SK-N-SH treated with all-trans-retinoic acid at 6 μM for 48 hours (cell line): ENCODE measurements at regions not wholly inside any gene's neighbourhood (a gene's known extent, or its start where the extent isn't known, plus 50 kb on each side); places are given as distances from the start of the nearest gene placed in this dataset.

Experiments
- ATAC-seq: fragments of 200-7000 bp; cut with Tn5 transposase; 3 replicates; pipeline ENCODE4 v1.9.1; 2020; ENCODE audit warnings: mild to moderate bottlenecking, moderate library complexity
- ARNTL ChIP-seq: fragments of 450-650 bp; formaldehyde crosslinking; IDR thresholded peaks from 2 replicates; pipeline ENCODE4 v1.5.0; 2020; ENCODE audit warnings: low read depth, mild to moderate bottlenecking, moderate library complexity, borderline replicate concordance
- BACH2 ChIP-seq: fragments of 250-450 bp; sonication (Bioruptor Pico); IDR thresholded peaks from 2 replicates; pipeline ENCODE4 v1.9.0; 2021; ENCODE audit warnings: mild to moderate bottlenecking, borderline replicate concordance
- CSDC2 ChIP-seq: fragments of 250-450 bp; sonication (Bioruptor Pico); IDR thresholded peaks from 2 replicates; pipeline ENCODE4 v1.5.0; 2020; ENCODE audit warnings: mild to moderate bottlenecking, moderate library complexity
- ESRRG ChIP-seq: fragments of 250-450 bp; sonication (Bioruptor Pico); IDR thresholded peaks from 2 replicates; pipeline ENCODE4 v1.6.1; 2021; ENCODE audit warnings: mild to moderate bottlenecking
- GLIS3 ChIP-seq: fragments of 250-450 bp; sonication (Bioruptor Pico); IDR thresholded peaks from 2 replicates; pipeline ENCODE4 v1.5.0; 2020; ENCODE audit warnings: mild to moderate bottlenecking, moderate library complexity
- ISL1 ChIP-seq: fragments of 250-450 bp; sonication (Bioruptor Pico); IDR thresholded peaks from 2 replicates; pipeline ENCODE4 v2.1.2; 2022; ENCODE audit warnings: mild to moderate bottlenecking, moderate library complexity
- OSR1 ChIP-seq: fragments of 250-450 bp; sonication (Bioruptor Pico); IDR thresholded peaks from 2 replicates; pipeline ENCODE4 v1.8.0; 2022; ENCODE audit warnings: moderate library complexity, mild to moderate bottlenecking, inconsistent platforms
- PATZ1 ChIP-seq: fragments of 250-450 bp; sonication (Bioruptor Pico); IDR thresholded peaks from 2 replicates; pipeline ENCODE4 v1.8.0; 2020; ENCODE audit warnings: mild to moderate bottlenecking, moderate library complexity, borderline replicate concordance
- RARB ChIP-seq: fragments of 250-450 bp; sonication (Bioruptor Pico); IDR thresholded peaks from 2 replicates; pipeline ENCODE4 v1.8.0; 2021; ENCODE audit warnings: mild to moderate bottlenecking, moderate library complexity
- SNAI2 ChIP-seq: fragments of 250-450 bp; sonication (Bioruptor Pico); IDR thresholded peaks from 2 replicates; pipeline ENCODE4 v1.5.0; 2020; ENCODE audit warnings: mild to moderate bottlenecking, moderate library complexity
- TCF4 ChIP-seq: fragments of 250-450 bp; sonication (Bioruptor Pico); IDR thresholded peaks from 2 replicates; pipeline ENCODE4 v1.8.0; 2021; ENCODE audit warnings: mild to moderate bottlenecking, moderate library complexity, borderline replicate concordance
- TOX ChIP-seq: fragments of 250-450 bp; sonication (Bioruptor Pico); IDR thresholded peaks from 2 replicates; pipeline ENCODE4 v1.8.0; 2021; ENCODE audit warnings: mild to moderate bottlenecking, moderate library complexity, borderline replicate concordance
- ZC3H10 ChIP-seq: fragments of 250-450 bp; sonication (Bioruptor Pico); IDR thresholded peaks from 2 replicates; pipeline ENCODE4 v1.5.1; 2021; ENCODE audit warnings: mild to moderate bottlenecking, moderate library complexity
- ZFP3 ChIP-seq: fragments of 250-450 bp; sonication (Bioruptor Pico); IDR thresholded peaks from 2 replicates; pipeline ENCODE4 v1.5.0; 2020; ENCODE audit warnings: mild to moderate bottlenecking, moderate library complexity
- ZFP30 ChIP-seq: fragments of 450-650 bp; formaldehyde crosslinking; IDR thresholded peaks from 2 replicates; pipeline ENCODE4 v1.5.0; 2022; ENCODE audit warnings: mild to moderate bottlenecking, moderate library complexity
- ZNF565 ChIP-seq: fragments of 450-650 bp; formaldehyde crosslinking; conservative IDR thresholded peaks from 2 replicates; pipeline ENCODE4 v1.5.0; 2020; ENCODE audit warnings: low read depth, mild to moderate bottlenecking, moderate library complexity
- ZNF70 ChIP-seq: fragments of 450-650 bp; formaldehyde crosslinking; IDR thresholded peaks from 2 replicates; pipeline ENCODE4 v1.5.0; 2020; ENCODE audit warnings: mild to moderate bottlenecking, moderate library complexity
- ZNF8 ChIP-seq: fragments of 450-650 bp; formaldehyde crosslinking; IDR thresholded peaks from 2 replicates; pipeline ENCODE4 v1.5.0; 2020; ENCODE audit warnings: mild to moderate bottlenecking, moderate library complexity
- TF ChIP-seq, protein P1 (sequence below): fragments of 250-450 bp; sonication (Bioruptor Pico); IDR thresholded peaks from 2 replicates; pipeline ENCODE4 v1.5.1; 2020; ENCODE audit warnings: low read depth, mild to moderate bottlenecking, moderate library complexity
- TF ChIP-seq, protein P2 (sequence below): fragments of 250-450 bp; sonication (Bioruptor Pico); IDR thresholded peaks from 2 replicates; pipeline ENCODE4 v1.5.0; 2020; ENCODE audit warnings: mild to moderate bottlenecking, moderate library complexity
- TF ChIP-seq, protein P3 (sequence below): fragments of 250-450 bp; sonication (Bioruptor Pico); IDR thresholded peaks from 2 replicates; pipeline ENCODE4 v1.5.1; 2021; ENCODE audit warnings: mild to moderate bottlenecking, moderate library complexity

DNA sequence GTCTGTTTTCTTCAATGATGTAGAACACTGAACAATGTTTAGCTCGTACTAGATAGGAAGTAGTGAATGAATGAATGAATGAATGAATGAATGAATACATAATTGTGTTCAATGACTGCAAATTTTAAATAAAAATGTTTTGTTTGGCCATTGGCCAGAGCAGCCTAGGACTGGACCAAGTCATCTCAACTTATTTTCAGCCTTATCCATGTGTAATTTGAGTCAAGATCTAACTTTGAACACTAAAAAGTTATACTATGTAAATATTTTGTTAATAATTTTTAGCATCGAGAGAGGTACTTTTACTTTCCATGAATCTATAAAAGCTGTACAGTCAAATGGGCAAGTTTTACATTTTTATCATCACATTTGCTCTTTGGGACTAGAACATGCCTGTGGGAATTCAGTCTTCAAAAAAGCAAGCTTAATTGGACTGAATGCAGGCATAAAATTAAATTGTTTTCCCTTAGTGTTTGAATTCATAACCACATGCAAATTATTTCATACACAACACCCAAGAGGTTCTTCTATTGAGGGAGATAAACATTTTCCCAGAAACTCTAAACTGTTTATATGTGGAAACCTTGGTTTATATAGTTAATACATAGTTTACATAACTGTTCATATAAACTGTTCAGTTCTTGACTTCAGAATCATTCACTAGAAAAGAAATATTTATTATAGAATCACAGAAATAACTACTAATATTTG, 222.1 kb upstream of the ANO3 start (continued):
- TF ChIP-seq CSDC2 (CRISPR knock-in tag) (no peak), PATZ1 (CRISPR knock-in tag) (no peak), ZFP3 (CRISPR knock-in tag) (no peak), GLIS3 (CRISPR knock-in tag) (no peak), ZNF70 (no peak)
- TF ChIP-seq, protein P1, sequence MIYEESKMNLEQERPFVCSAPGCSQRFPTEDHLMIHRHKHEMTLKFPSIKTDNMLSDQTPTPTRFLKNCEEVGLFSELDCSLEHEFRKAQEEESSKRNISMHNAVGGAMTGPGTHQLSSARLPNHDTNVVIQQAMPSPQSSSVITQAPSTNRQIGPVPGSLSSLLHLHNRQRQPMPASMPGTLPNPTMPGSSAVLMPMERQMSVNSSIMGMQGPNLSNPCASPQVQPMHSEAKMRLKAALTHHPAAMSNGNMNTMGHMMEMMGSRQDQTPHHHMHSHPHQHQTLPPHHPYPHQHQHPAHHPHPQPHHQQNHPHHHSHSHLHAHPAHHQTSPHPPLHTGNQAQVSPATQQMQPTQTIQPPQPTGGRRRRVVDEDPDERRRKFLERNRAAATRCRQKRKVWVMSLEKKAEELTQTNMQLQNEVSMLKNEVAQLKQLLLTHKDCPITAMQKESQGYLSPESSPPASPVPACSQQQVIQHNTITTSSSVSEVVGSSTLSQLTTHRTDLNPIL (CRISPR knock-in tag): no peak

GRCh38 chr11:26112264-26112663, 219.7 kb upstream of the ANO3 start:
- ATAC-seq: no peak
- TF ChIP-seq RARB (no peak), ZFP3 (CRISPR knock-in tag) (no peak), ZNF70 (no peak), ZNF565 (CRISPR knock-in tag) (no peak), OSR1 (CRISPR knock-in tag) (no peak), SNAI2 (no peak), TOX (no peak), BACH2 (CRISPR knock-in tag) (no peak), ARNTL (CRISPR knock-in tag) (no peak), TCF4 (CRISPR knock-in tag) (no peak), PATZ1 (CRISPR knock-in tag) (no peak), ZFP30 (CRISPR knock-in tag) (no peak), ZC3H10 (CRISPR knock-in tag) (no peak), ISL1 (CRISPR knock-in tag) (no peak), ZNF8 (CRISPR knock-in tag) (no peak), ESRRG (CRISPR knock-in tag) (no peak), CSDC2 (CRISPR knock-in tag) (no peak)
- TF ChIP-seq, protein P2, sequence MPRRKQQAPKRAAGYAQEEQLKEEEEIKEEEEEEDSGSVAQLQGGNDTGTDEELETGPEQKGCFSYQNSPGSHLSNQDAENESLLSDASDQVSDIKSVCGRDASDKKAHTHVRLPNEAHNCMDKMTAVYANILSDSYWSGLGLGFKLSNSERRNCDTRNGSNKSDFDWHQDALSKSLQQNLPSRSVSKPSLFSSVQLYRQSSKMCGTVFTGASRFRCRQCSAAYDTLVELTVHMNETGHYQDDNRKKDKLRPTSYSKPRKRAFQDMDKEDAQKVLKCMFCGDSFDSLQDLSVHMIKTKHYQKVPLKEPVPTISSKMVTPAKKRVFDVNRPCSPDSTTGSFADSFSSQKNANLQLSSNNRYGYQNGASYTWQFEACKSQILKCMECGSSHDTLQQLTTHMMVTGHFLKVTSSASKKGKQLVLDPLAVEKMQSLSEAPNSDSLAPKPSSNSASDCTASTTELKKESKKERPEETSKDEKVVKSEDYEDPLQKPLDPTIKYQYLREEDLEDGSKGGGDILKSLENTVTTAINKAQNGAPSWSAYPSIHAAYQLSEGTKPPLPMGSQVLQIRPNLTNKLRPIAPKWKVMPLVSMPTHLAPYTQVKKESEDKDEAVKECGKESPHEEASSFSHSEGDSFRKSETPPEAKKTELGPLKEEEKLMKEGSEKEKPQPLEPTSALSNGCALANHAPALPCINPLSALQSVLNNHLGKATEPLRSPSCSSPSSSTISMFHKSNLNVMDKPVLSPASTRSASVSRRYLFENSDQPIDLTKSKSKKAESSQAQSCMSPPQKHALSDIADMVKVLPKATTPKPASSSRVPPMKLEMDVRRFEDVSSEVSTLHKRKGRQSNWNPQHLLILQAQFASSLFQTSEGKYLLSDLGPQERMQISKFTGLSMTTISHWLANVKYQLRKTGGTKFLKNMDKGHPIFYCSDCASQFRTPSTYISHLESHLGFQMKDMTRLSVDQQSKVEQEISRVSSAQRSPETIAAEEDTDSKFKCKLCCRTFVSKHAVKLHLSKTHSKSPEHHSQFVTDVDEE (CRISPR knock-in tag): no peak
- TF ChIP-seq, protein P1 (CRISPR knock-in tag): no peak
- TF ChIP-seq, protein P3, sequence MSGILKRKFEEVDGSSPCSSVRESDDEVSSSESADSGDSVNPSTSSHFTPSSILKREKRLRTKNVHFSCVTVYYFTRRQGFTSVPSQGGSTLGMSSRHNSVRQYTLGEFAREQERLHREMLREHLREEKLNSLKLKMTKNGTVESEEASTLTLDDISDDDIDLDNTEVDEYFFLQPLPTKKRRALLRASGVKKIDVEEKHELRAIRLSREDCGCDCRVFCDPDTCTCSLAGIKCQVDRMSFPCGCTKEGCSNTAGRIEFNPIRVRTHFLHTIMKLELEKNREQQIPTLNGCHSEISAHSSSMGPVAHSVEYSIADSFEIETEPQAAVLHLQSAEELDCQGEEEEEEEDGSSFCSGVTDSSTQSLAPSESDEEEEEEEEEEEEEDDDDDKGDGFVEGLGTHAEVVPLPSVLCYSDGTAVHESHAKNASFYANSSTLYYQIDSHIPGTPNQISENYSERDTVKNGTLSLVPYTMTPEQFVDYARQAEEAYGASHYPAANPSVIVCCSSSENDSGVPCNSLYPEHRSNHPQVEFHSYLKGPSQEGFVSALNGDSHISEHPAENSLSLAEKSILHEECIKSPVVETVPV: no peak
